Gastrocnemius medialis (tissue), 4 donors: ENCODE measurements at regions not wholly inside any gene's neighbourhood (a gene's known extent, or its start where the extent isn't known, plus 50 kb on each side); places are given as distances from the start of the nearest gene placed in this dataset.

Experiments used
- POLR2A ChIP-seq, 2 donors: fragments of 450-650 bp; IDR thresholded peaks; one replicate each; pipeline ENCODE4 v1.6.1; 2017; ENCODE audit warnings: antibody characterized with exemption in 2 of 2, mild to moderate bottlenecking in 2 of 2, moderate library complexity in 2 of 2
- TF ChIP-seq, protein P1 (sequence below), 5 experiments: fragments of 450-650 bp in 3 of 5; fragments of 200-600 bp in 2 of 5; sonication (generic) in 2 of 5; IDR thresholded peaks in 4 of 5; conservative IDR thresholded peaks in 1 of 5; 1 replicate in 4 of 5; 2 replicates in 1 of 5; pipeline ENCODE4 v1.5.1; 2016 to 2019; ENCODE audit warnings: antibody characterized with exemption in 5 of 5, mild to moderate bottlenecking in 3 of 5, moderate library complexity in 3 of 5

DNA sequence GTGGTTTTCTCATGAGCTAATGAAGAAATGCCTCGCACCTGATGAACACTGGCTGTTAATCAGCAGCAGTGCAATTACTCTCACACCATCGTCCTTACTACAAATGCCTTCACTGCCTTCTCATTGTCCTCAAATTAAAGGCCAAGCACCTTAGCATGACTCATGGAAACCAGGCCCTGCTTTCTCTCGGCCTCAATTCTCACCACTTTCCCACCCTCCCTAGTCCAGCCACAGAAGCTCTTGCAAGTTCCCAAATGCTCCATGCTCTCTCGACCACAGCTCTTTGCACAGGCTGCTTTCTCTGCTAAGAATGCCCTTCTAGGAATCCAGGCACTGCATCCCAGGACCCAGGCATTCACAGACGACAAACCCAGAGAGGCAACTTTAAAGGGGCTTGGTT lies 94.6 kb upstream of the KLF4 start:
- TF ChIP-seq, protein P1, sequence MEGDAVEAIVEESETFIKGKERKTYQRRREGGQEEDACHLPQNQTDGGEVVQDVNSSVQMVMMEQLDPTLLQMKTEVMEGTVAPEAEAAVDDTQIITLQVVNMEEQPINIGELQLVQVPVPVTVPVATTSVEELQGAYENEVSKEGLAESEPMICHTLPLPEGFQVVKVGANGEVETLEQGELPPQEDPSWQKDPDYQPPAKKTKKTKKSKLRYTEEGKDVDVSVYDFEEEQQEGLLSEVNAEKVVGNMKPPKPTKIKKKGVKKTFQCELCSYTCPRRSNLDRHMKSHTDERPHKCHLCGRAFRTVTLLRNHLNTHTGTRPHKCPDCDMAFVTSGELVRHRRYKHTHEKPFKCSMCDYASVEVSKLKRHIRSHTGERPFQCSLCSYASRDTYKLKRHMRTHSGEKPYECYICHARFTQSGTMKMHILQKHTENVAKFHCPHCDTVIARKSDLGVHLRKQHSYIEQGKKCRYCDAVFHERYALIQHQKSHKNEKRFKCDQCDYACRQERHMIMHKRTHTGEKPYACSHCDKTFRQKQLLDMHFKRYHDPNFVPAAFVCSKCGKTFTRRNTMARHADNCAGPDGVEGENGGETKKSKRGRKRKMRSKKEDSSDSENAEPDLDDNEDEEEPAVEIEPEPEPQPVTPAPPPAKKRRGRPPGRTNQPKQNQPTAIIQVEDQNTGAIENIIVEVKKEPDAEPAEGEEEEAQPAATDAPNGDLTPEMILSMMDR (IDR thresholded peaks at IDR 0.05 in 4 of 5, conservative IDR thresholded peaks at IDR 0.05 in 1 of 5), result no peak
- TF ChIP-seq POLR2A (IDR thresholded peaks at IDR 0.05), result no peak
